ENCODE measurements at regions not wholly inside any gene's neighbourhood (a gene's known extent, or its start where the extent isn't known, plus 50 kb on each side); places are given as distances from the start of the nearest gene placed in this dataset.

DNA sequence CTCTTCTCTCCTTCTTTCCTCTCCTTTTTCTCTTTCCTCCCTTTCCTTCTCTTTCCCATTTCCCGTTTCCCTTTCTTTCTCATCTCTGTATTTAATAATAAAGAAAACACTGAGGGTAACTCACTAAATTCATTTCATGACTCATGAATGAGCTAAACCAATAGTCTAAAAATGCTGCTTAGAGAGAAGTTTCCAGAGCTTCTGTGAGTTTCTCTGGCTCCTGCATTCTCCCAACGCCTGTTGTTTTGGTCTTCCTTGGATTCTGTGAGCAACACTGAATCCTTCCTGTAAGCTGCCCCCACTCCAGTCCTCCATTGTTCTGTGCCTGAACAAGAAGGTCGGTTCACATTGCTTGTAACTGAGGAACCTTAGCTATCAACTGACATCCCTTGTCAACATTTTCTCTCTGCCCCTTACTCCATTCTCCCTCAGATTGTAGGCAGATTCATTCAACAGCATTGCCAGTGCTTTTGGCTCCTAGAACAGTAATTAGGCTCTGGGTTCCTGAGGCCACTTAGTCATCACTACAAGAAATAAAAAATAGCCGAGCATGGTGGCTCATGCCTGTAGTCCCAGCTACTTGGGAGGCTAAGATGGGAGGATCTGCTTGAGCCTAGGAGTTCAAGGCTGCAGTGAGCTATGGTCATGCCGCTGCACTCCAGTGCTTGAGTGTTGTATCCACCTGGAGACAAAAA is 237.7 kb upstream of the KLF4 start:
- in situ Hi-C loops (cut with MboI; ENCODE audit: low pct_ligation_motif_present in 1 of 4, low pct_unique_long_range_greater_than_20kb in 1 of 4, low sequenced_read_pairs in 3 of 4) (loop anchor here in 1 of 4 donors (25.0 kb wide), 1 partner anchor 240 kb away; the partner anchor contains the start of gene KLF4), intact Hi-C loops (cut with DNase I; ENCODE audit: low total_unique reads) (no loop called here)
- no peak for DNase-seq
- no peak for TF ChIP-seq EP300 (IDR thresholded peaks at IDR 0.05; ENCODE audit: low read depth)
- no peak for TF ChIP-seq POLR2A (IDR thresholded peaks at IDR 0.05)
- TF ChIP-seq POLR2AphosphoS5 (IDR thresholded peaks at IDR 0.05) = no peak
- TF ChIP-seq, protein P1, sequence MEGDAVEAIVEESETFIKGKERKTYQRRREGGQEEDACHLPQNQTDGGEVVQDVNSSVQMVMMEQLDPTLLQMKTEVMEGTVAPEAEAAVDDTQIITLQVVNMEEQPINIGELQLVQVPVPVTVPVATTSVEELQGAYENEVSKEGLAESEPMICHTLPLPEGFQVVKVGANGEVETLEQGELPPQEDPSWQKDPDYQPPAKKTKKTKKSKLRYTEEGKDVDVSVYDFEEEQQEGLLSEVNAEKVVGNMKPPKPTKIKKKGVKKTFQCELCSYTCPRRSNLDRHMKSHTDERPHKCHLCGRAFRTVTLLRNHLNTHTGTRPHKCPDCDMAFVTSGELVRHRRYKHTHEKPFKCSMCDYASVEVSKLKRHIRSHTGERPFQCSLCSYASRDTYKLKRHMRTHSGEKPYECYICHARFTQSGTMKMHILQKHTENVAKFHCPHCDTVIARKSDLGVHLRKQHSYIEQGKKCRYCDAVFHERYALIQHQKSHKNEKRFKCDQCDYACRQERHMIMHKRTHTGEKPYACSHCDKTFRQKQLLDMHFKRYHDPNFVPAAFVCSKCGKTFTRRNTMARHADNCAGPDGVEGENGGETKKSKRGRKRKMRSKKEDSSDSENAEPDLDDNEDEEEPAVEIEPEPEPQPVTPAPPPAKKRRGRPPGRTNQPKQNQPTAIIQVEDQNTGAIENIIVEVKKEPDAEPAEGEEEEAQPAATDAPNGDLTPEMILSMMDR (IDR thresholded peaks at IDR 0.05) = no peak
- Histone ChIP-seq H3K9me3 (no peaks in the 10 kb centered on the region), H3K27me3 (no peaks in the 10 kb centered on the region), H3K4me1 (no peaks in the 10 kb centered on the region), H3K4me3 (no peak overlapping the region), H3K27ac (no peak overlapping the region), H3K36me3 (no peaks in the 10 kb centered on the region)
- 57 to 71% methylated on average over 2 to 5 of the region's 5 CpGs for WGBS, 2 donors (ENCODE audit: low coverage in 1 of 2)

DNA sequence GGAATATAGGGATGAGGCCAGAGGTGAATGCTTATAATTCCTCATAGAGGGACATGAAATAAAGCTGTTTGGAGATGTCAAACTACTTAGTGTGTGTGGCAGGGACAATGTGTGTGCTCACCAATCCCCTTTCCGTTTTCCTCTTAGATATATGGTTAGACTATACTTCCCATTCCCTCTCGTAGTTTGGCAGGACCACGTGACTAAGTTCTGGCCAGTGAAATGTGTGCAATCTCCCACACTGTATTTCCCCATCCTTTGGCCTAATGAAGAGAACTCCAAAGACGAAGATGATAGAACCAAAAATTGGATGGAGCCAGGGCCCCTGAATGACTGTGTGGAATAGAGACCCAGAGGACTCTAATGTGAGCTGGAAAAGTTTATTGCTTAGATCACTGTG is 233.4 kb upstream of the KLF4 start:
- peaks cover 6 to 27% (median 9%) of the 10 kb centered on the region in 4 donors for H3K4me1 ChIP-seq
- intact Hi-C loops (cut with DNase I; ENCODE audit: low total_unique reads) = no loop called here

DNA sequence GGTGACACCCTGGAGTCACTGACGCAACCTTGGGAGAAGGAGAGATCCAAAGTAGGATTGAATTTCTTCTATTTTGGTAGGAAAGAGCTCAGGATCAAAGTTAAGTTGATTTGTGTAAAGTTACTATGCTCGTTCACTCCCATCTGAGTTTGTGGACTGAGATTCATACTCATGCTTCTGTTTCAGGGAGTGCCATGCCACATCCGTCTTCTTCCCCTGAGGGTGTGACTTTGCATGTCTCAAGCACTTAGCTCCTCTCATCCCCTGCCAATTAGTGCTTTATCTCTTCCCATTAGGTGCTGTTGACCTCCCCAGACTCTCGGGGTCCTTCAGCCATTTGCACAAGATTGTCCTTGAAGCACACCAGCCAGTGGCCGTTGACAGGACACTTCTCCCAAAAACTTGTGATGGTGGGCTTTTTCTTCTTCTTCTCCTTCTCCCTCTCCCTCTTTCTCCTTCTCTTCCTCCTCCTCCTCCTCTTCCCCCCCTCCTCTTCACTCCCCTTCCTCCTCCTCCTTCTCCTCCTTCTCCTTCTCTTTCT is 232.2 kb upstream of the KLF4 start:
- 72 to 74% methylated on average over 3 to 5 of the region's 5 CpGs for WGBS, 2 donors (ENCODE audit: low coverage in 1 of 2)
- Histone ChIP-seq H3K4me3 (no peak overlapping the region), H3K27me3 (no peaks in the 10 kb centered on the region), H3K4me1 (peaks cover 7 to 34% (median 17%) of the 10 kb centered on the region in 4 donors), H3K9me3 (no peaks in the 10 kb centered on the region), H3K27ac (no peak overlapping the region), H3K36me3 (no peaks in the 10 kb centered on the region)
- TF ChIP-seq POLR2AphosphoS5 (IDR thresholded peaks at IDR 0.05) (no peak), EP300 (IDR thresholded peaks at IDR 0.05; ENCODE audit: low read depth) (no peak)
- intact Hi-C loops (cut with DNase I; ENCODE audit: low total_unique reads) (no loop called here), in situ Hi-C loops (cut with MboI; ENCODE audit: low pct_ligation_motif_present in 1 of 4, low pct_unique_long_range_greater_than_20kb in 1 of 4, low sequenced_read_pairs in 3 of 4) (no loop called here)
- no peak for DNase-seq

More for the DNA sequence above, 233.4 kb upstream of the KLF4 start:
- H3K27ac ChIP-seq = no peak overlapping the region
- TF ChIP-seq, protein P1 (IDR thresholded peaks at IDR 0.05) = no peak
- TF ChIP-seq POLR2AphosphoS5 (IDR thresholded peaks at IDR 0.05) (no peak), EP300 (IDR thresholded peaks at IDR 0.05; ENCODE audit: low read depth) (no peak), POLR2A (IDR thresholded peaks at IDR 0.05) (no peak)
- no peaks in the 10 kb centered on the region for H3K36me3 ChIP-seq
- H3K4me3 ChIP-seq = no peak overlapping the region
- in situ Hi-C loops (cut with MboI; ENCODE audit: low pct_ligation_motif_present in 1 of 4, low pct_unique_long_range_greater_than_20kb in 1 of 4, low sequenced_read_pairs in 3 of 4) = no loop called here
- no peak for DNase-seq
- H3K9me3 ChIP-seq = no peaks in the 10 kb centered on the region
- WGBS, 2 donors (ENCODE audit: low coverage in 1 of 2) = 80 to 95% methylated on average over 3 to 4 of the region's 4 CpGs
- H3K27me3 ChIP-seq = no peaks in the 10 kb centered on the region

DNA sequence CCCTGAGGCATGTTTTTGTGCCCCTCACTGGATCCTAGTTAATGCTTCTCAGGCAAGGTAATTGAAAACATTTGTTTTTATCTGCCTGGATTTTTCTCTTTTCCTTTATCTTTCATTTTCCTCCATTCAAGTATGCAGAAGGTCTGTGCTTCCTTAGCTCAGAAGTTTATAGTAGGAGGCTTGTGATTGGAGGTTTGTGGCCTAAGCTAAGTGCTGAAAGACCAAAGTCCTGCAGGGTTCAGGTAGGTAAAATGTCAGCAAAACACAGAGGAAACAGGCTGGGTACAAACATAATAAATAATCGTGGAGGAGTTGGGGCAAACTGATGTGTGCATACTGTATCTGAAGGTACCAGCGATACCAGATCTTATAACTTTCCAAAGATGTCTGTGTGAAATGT is 230.9 kb upstream of the KLF4 start:
- TF ChIP-seq EP300 (IDR thresholded peaks at IDR 0.05; ENCODE audit: low read depth) = no peak
- TF ChIP-seq, protein P1 (IDR thresholded peaks at IDR 0.05) = no peak
- no peak for TF ChIP-seq POLR2AphosphoS5 (IDR thresholded peaks at IDR 0.05)
- no peak for TF ChIP-seq POLR2A (IDR thresholded peaks at IDR 0.05)
- Histone ChIP-seq H3K9me3 (no peaks in the 10 kb centered on the region), H3K36me3 (no peaks in the 10 kb centered on the region), H3K27ac (peak overlapping the region; percentile 13 to 58 (median 42)), H3K4me1 (peaks cover 7 to 34% (median 17%) of the 10 kb centered on the region in 4 donors), H3K27me3 (no peaks in the 10 kb centered on the region), H3K4me3 (no peak overlapping the region)
- 65 to 67% methylated on average over 1 to 2 of the region's 2 CpGs for WGBS, 2 donors (ENCODE audit: low coverage in 1 of 2)
- in situ Hi-C loops (cut with MboI; ENCODE audit: low pct_ligation_motif_present in 1 of 4, low pct_unique_long_range_greater_than_20kb in 1 of 4, low sequenced_read_pairs in 3 of 4) = no loop called here
- intact Hi-C loops (cut with DNase I; ENCODE audit: low total_unique reads) = no loop called here
- no peak for DNase-seq

All from transverse colon (tissue), 4 donors.